Lower lobe of right lung (tissue), 2 donors: ENCODE measurements at regions not wholly inside any gene's neighbourhood (a gene's known extent, or its start where the extent isn't known, plus 50 kb on each side); places are given as distances from the start of the nearest gene placed in this dataset.
A peak's percentile ranks its signal among the peaks of the same experiment; 100 is the strongest.

Experiments
- ATAC-seq, 2 donors: fragments of 200-7000 bp; cut with Tn5 transposase; one replicate each; pipeline ENCODE4 v1.9.1; 2020 to 2022; ENCODE audit warnings: mild to moderate bottlenecking in 2 of 2, moderate library complexity in 2 of 2
- DNase-seq: peaks from one replicate; pipeline ENCODE4 v3.0.0-alpha.2; 2020
- H3K27ac ChIP-seq: fragments of 200-600 bp; one replicate; pipeline ENCODE4 v1.8.0; 2022
- H3K27me3 ChIP-seq: fragments of 200-600 bp; one replicate; pipeline ENCODE4 v1.8.0; 2022; ENCODE audit warnings: low read depth
- H3K36me3 ChIP-seq: fragments of 200-600 bp; one replicate; pipeline ENCODE4 v1.8.0; 2022; ENCODE audit warnings: mild to moderate bottlenecking
- H3K4me1 ChIP-seq: fragments of 200-600 bp; one replicate; pipeline ENCODE4 v1.8.0; 2022
- H3K4me3 ChIP-seq: fragments of 200-600 bp; one replicate; pipeline ENCODE4 v1.8.0; 2022; ENCODE audit warnings: mild to moderate bottlenecking
- H3K9me3 ChIP-seq: fragments of 200-600 bp; one replicate; pipeline ENCODE4 v1.8.0; 2022
- CTCF ChIP-seq: fragments of 200-600 bp; IDR thresholded peaks from one replicate; pipeline ENCODE4 v1.8.0; 2022; ENCODE audit warnings: antibody characterized with exemption, mild to moderate bottlenecking
- intact Hi-C: fragments of 100-400 bp; cut with DNase I; formaldehyde crosslinking; loops from one replicate; pipeline ENCODE4 v1.11.0; 2022
- donor health status: DM: no; HTN: yes; CAD: no; lungs with severe emphysema.

- DNase-seq: no peak
- H3K36me3 ChIP-seq: no peaks in the 10 kb centered on the region
- no peaks in the 10 kb centered on the region for H3K27me3 ChIP-seq
- intact Hi-C loops: no loop called here
- TF ChIP-seq CTCF: no peak
- ATAC-seq: no peak
- no peaks in the 10 kb centered on the region for H3K9me3 ChIP-seq
- no peak overlapping the region for H3K4me3 ChIP-seq
- H3K4me1 ChIP-seq: no peaks in the 10 kb centered on the region
- no peak overlapping the region for H3K27ac ChIP-seq
These were observed 173.8 kb downstream of the BCL11B start for GRCh38 chr14:99098199-99098598.

- TF ChIP-seq CTCF: no peak
- Histone ChIP-seq H3K27ac (no peak overlapping the region), H3K9me3 (no peaks in the 10 kb centered on the region), H3K4me3 (no peak overlapping the region), H3K27me3 (no peaks in the 10 kb centered on the region), H3K4me1 (no peaks in the 10 kb centered on the region), H3K36me3 (no peaks in the 10 kb centered on the region)
- DNase-seq: no peak
- intact Hi-C loops: no loop called here
- peak in 1 of 2 donors; percentile 17 for ATAC-seq
These were observed 172.8 kb downstream of the BCL11B start for GRCh38 chr14:99099051-99099787.

- Histone ChIP-seq H3K9me3 (peaks cover 1% of the 10 kb centered on the region), H3K4me3 (no peak overlapping the region), H3K27ac (no peak overlapping the region), H3K27me3 (no peaks in the 10 kb centered on the region), H3K36me3 (no peaks in the 10 kb centered on the region), H3K4me1 (no peaks in the 10 kb centered on the region)
- ATAC-seq: no peak
- intact Hi-C loops: no loop called here
- DNase-seq: no peak
- TF ChIP-seq CTCF: no peak
These were observed 171.3 kb downstream of the BCL11B start for GRCh38 chr14:99100497-99101270.

GRCh38 chr14:99101855-99102461 is 170.0 kb downstream of the BCL11B start:
- TF ChIP-seq CTCF: no peak
- ATAC-seq (no peak), DNase-seq (no peak)
- Histone ChIP-seq H3K27ac (no peak overlapping the region), H3K36me3 (no peaks in the 10 kb centered on the region), H3K4me1 (no peaks in the 10 kb centered on the region), H3K9me3 (peaks cover 5% of the 10 kb centered on the region), H3K4me3 (no peak overlapping the region), H3K27me3 (no peaks in the 10 kb centered on the region)
- intact Hi-C loops: no loop called here

GRCh38 chr14:99116741-99117295 is 155.2 kb downstream of the BCL11B start:
- ATAC-seq (no peak), DNase-seq (no peak)
- no peaks in the 10 kb centered on the region for H3K9me3 ChIP-seq
- no peaks in the 10 kb centered on the region for H3K36me3 ChIP-seq
- TF ChIP-seq CTCF: no peak
- H3K4me3 ChIP-seq: no peak overlapping the region
- H3K27ac ChIP-seq: no peak overlapping the region
- no peaks in the 10 kb centered on the region for H3K4me1 ChIP-seq
- intact Hi-C loops: no loop called here
- peaks cover 30% of the 10 kb centered on the region for H3K27me3 ChIP-seq
